ENCODE measurements at regions not wholly inside any gene's neighbourhood (a gene's known extent, or its start where the extent isn't known, plus 50 kb on each side); places are given as distances from the start of the nearest gene placed in this dataset.

- no peak for DNase-seq (ENCODE audit: low read depth)
Measured at GRCh38 chr2:136212426-136213378, 94.8 kb upstream of the CXCR4 start.

- no peak for DNase-seq (ENCODE audit: low read depth)
Measured at GRCh38 chr2:136211701-136212100, 93.8 kb upstream of the CXCR4 start.

- DNase-seq (ENCODE audit: low read depth), result no peak
Measured at GRCh38 chr2:136210822-136211221, 92.9 kb upstream of the CXCR4 start.

DNA sequence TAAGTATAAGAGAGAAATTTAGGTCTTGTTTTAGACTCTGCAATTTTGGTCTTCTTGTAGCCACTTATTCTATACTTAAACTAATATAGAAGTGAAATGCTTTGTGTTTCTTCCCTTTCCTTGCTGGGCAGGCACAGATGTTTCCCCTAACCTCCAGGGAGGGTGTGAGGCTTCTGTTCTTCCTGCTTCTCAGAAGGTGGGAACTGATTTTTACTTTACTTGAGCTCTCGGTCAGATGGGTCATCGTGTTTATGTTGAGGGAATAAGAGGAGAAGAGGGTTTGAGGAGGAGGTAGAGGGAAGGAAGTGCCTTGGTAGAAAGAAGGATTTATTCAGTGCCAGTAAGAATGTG lies 92.5 kb upstream of the CXCR4 start:
- no peak for DNase-seq (ENCODE audit: low read depth)

GRCh38 chr2:136209561-136210454 lies 91.9 kb upstream of the CXCR4 start:
- DNase-seq (ENCODE audit: low read depth), result no peak

- DNase-seq (ENCODE audit: low read depth), result no peak
Measured at GRCh38 chr2:136208682-136209420, 90.9 kb upstream of the CXCR4 start.

DNA sequence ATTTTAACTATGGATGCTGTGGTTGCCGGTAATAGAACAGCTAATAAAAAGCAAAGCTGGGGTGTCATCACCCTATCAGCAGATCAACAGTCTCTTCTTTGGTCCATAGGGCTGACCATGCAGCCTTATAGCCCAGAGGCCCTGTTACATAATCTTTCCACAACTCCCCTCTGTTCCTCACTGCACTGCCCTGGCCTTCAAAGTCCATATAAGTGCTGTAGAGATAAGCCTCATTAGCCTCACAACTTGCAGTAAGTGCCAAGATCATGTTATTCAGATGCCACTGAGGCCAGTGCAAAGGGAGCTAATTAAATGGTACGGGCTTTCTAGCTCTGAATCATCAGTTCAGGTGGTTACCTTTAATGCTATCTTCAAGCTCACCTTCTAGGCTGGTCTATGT lies 89.7 kb upstream of the CXCR4 start:
- no peak for DNase-seq (ENCODE audit: low read depth)

DNA sequence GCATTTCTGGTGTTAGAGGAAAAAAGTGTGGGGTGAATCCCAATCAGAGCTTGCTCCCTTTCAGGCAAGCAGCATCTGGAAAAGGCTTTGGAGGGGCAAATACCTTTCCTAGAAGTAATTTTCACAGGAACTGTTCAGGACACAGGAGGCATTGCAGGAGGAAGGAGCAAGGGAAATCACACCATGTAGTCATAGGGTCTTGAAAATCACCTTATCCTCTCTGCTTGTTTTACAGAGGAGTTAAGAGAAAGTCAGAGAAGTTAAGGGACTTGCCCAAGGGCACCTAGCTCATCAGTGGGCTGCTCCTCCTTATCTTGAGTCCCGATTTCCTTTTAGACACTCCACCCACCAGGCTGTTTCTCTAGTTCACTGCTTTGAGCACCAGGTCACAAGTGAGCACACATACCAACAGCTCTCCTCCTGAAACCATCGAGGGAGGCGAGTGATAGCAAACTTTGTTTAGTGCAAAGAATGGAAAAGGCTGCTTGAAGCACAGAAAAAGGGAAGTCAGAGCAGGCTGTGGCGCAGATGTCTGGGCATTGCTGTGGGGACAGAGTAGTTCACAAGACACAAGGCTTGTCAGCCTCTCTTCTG lies 89.2 kb upstream of the CXCR4 start:
- no peak for DNase-seq (ENCODE audit: low read depth)

- no peak for DNase-seq (ENCODE audit: low read depth)
Measured at GRCh38 chr2:136206613-136207012, 88.7 kb upstream of the CXCR4 start.

DNA sequence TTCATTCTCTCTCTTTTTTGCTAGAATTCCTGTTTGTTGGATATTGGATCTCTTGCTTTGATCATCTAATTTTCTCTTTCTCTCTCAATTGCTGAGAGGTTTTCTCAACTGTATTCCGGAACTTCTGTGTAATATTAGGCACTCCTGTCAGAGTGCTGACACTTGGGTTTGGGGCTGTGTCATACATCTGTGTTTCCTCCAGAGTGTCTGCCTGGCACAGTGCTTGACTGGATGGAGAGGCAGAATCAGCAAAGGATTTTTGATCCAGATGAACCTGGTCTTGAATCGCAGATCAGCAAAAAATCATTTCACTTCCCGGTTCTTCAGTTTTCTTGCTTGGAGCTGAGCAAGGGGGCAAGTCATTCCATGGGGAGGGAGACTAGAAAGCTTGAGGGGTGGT lies 87.7 kb upstream of the CXCR4 start:
- no peak for DNase-seq (ENCODE audit: low read depth)

GRCh38 chr2:136204971-136205370 lies 87.0 kb upstream of the CXCR4 start:
- no peak for DNase-seq (ENCODE audit: low read depth)

GRCh38 chr2:136195226-136195625 lies 77.3 kb upstream of the CXCR4 start:
- DNase-seq (ENCODE audit: low read depth), result no peak

DNA sequence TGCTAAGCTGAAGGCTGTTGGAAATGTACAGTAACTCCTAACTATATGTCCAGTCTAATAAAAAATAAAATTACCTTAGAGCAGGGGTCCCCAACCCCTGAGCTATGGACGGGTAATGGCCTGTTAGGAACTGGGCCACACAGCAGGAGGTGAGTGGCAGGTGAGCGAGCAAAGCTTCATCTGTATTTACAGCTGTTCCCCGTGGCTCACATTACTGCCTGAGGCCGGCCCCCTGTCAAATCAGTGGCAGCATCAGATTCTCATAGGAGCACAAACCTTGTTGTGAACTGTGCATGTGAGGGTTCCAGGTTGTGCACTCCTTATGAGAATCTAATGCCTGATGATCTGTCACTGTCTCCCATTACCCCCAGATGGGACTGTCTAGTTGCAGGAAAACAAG lies 73.1 kb upstream of the CXCR4 start:
- DNase-seq (ENCODE audit: low read depth), result no peak

DNA sequence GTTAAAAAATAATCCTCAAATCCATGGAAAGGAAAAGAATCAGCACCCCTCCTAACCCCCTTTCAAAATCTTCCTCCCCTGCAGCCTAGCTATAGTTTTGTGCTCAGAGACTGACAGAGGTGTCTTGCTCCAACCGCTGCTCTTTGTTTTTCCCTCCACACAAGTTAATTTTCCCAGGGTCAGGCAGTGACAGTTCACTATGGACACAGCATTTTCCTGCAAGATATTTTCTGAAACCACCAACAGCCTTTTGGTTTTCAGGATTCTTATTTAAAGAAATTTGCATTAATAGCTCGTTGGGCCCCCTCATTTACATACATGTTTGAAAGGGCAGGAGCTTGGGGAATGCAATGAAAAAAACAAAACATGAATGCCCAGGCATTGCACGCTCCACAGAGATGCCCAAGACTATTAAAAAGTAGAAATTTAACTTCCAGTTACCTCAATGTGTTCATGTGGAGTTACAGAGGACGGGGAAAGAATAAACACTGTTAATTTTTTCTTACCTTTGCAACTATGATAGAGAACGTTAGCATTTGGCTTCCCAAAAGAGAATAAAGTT lies 71.4 kb upstream of the CXCR4 start:
- DNase-seq (ENCODE audit: low read depth), result no peak

DNA sequence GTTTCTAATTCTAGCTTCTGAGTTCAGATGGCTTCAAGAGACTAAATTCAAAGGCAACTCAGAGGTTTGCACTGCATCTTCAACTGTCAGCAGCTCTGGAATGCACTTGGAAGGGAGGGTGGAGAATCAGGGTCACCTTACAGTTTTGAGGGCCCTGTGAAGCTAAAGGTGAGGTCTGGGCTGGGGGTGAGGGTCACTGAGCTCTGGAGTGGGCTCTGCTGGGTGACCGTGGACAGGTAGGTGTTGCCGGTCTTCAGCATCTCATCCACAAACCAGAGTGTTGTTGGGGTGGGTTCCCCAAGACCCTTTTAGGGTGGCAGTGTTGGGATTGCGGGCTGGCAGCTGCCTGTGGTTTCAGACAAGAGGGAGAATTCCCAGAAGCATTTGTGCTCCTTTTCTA lies 70.1 kb upstream of the CXCR4 start:
- DNase-seq (ENCODE audit: low read depth), result no peak

- DNase-seq (ENCODE audit: low read depth), result no peak
Measured at GRCh38 chr2:136185981-136186776, 68.2 kb upstream of the CXCR4 start.

- no peak for DNase-seq (ENCODE audit: low read depth)
Measured at GRCh38 chr2:136183097-136183496, 65.1 kb upstream of the CXCR4 start.

- DNase-seq (ENCODE audit: low read depth), result no peak
Measured at GRCh38 chr2:136182315-136182714, 64.4 kb upstream of the CXCR4 start.

GRCh38 chr2:136179602-136179975 lies 61.6 kb upstream of the CXCR4 start:
- no peak for DNase-seq (ENCODE audit: low read depth)

- DNase-seq (ENCODE audit: low read depth), result no peak
Measured at GRCh38 chr2:136178941-136179601, 61.1 kb upstream of the CXCR4 start.
